Left colon (tissue), 2 donors: ENCODE measurements at regions not wholly inside any gene's neighbourhood (a gene's known extent, or its start where the extent isn't known, plus 50 kb on each side); places are given as distances from the start of the nearest gene placed in this dataset.

ENCODE experiments used
- ATAC-seq: fragments of 200-7000 bp; cut with Tn5 transposase; one replicate; pipeline ENCODE4 v1.9.1; 2020; ENCODE audit warnings: mild to moderate bottlenecking, moderate library complexity
- DNase-seq, 2 donors: peaks; one replicate each; pipeline ENCODE4 v3.0.0-alpha.2; 2020
- intact Hi-C, 2 donors: fragments of 100-400 bp; cut with DNase I in 1 of 2; cut with micrococcal nuclease in 1 of 2; formaldehyde crosslinking; loops; one replicate each; pipeline versions ENCODE4 v1.11.2 to v1.14.0; 2022; cut with DNase I, micrococcal nuclease
- donor health status: DM: no; HTN: no; CAD: no.
- donor health status: DM: yes; HTN: yes; CAD: no.

GRCh38 chr17:70013911-70014310, 61.1 kb upstream of the KCNJ16 start:
- DNase-seq = no peak

DNA sequence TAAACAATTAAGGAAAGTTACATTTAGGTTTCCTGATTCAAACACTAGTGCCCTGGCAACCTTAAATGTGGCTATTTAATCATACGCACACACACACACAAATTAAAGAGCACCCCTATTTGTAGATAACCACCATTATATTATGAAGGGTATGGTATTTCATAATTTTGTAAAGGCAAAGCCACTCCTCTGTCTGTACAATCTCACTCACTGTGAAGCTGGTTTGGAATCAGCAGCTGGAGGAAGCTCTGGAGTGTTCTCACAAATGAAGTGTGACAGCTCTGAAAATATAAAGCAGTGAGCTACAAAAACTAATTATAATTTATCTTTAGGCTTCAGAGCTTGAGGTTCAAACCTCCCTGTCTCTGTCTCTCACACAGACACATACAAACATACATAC, 57.9 kb upstream of the KCNJ16 start:
- ATAC-seq = no peak
- DNase-seq = no peak
- intact Hi-C loops = no loop called here

More at GRCh38 chr17:70013911-70014310, 61.1 kb upstream of the KCNJ16 start:
- no peak for ATAC-seq
- intact Hi-C loops = no loop called here

DNA sequence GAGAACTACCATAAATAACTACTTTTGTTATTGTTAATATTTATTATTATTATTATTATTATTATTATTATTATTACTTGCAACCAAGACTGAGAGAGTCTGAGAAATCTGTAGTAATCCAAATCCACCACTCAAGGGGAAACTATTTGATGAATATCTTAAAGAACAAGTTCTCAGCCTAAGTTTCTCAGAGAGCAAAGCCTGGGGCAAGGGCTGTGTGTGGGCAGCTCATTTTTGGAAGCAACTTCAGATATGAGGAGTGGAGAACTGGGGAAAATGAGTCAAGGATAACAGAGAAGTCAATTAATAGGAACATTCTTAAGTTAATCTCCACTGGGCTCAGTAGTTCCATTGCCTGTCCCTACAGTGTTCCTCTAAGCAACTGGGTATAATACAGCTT, 57.1 kb upstream of the KCNJ16 start:
- no peak for DNase-seq

DNA sequence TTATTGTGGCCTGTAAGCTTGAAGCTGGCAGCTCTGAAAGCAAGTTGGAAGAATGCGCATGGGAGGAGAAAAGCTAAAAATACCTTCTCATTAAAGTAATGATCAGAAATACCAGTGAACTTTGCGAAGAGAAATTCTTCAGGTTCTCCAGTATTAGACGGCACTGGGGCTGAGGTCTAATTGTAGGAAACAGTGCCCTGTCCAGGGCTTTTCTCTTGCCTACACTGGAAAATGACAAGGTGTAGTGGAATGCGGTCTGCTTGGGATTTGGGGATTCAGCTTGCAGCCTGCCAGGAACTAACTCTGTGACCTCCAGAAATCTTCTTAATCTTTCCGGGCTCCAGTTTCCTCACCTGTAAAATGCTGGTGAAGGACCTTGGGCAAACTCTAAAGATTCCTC, 53.3 kb upstream of the KCNJ16 start:
- intact Hi-C loops = no loop called here
- DNase-seq (no peak), ATAC-seq (no peak)

More for the DNA sequence above, 57.1 kb upstream of the KCNJ16 start:
- no peak for ATAC-seq
- intact Hi-C loops = no loop called here

DNA sequence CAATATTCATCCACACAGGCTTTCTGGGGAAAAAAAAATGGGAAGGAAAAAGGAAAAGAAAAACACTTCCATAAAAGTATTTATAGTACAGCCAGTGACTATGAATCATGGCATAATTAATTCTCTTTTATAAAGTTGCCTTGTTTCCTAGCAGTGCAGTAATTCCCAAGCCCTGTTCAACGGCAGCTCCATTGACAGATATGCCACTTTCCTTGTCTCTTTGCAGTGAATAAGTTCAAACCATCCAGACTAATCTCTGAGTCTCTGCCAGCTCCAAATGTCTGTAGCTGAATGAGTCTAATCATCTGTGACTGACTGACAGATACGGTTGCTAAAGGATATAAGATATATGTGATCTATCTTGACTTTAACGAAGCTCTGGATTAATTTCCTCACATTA, 52.9 kb upstream of the KCNJ16 start:
- ATAC-seq = no peak
- intact Hi-C loops = no loop called here
- DNase-seq = no peak

GRCh38 chr17:70024253-70024652, 50.8 kb upstream of the KCNJ16 start:
- ATAC-seq (no peak), DNase-seq (no peak)
- intact Hi-C loops = no loop called here
